HEK293 (cell line): ENCODE measurements at regions not wholly inside any gene's neighbourhood (a gene's known extent, or its start where the extent isn't known, plus 50 kb on each side); places are given as distances from the start of the nearest gene placed in this dataset.

Experiments used
- CTCF ChIA-PET: fragments of 350-600 bp; formaldehyde crosslinking; extraction: SDS; loops from one replicate; lab custom pipeline; 2021; ENCODE audit warnings: antibody characterized with exemption; lab: Yijun Ruan, JAX
- POLR2A ChIA-PET: fragments of 300-600 bp; formaldehyde crosslinking; extraction: SDS; loops from one replicate; lab custom pipeline; 2020; ENCODE audit warnings: antibody characterized with exemption, inconsistent platforms; lab: Yijun Ruan, JAX
- H3K27ac ChIP-seq: fragments of 200-500 bp; sonication (Bioruptor generic); 2 replicates; pipeline ENCODE4 v1.5.1; 2014; ENCODE audit warnings: low read depth, low read length, control low read depth, inconsistent platforms; ENCODE audit errors: extremely low read depth
- H3K36me3 ChIP-seq, 2 experiments: fragments of 200-500 bp in 1 of 2; sonication (Bioruptor generic) in 1 of 2; 1 replicate in 1 of 2; 2 replicates in 1 of 2; pipeline ENCODE4 v1.5.1; 2014 to 2017; ENCODE audit warnings: inconsistent platforms in 2 of 2, low read length in 2 of 2; ENCODE audit not compliant: control insufficient read depth in 2 of 2, insufficient read depth in 1 of 2
- H3K4me1 ChIP-seq: fragments of 200-500 bp; sonication (Bioruptor generic); 2 replicates; pipeline ENCODE4 v1.5.1; 2014; ENCODE audit warnings: mild to moderate bottlenecking, low read length, inconsistent platforms; ENCODE audit not compliant: control insufficient read depth, insufficient read depth
- H3K4me3 ChIP-seq: 2 replicates; pipeline ENCODE4 v1.5.1; 2011; ENCODE audit warnings: low read depth, mild to moderate bottlenecking, control low read depth, low read length, moderate library complexity
- H3K9me3 ChIP-seq: fragments of 200-500 bp; sonication (Bioruptor generic); 2 replicates; pipeline ENCODE4 v1.5.1; 2014; ENCODE audit warnings: low read depth, low read length, inconsistent platforms; ENCODE audit not compliant: control insufficient read depth, insufficient read depth
- GFI1B ChIP-seq: fragments of 450-650 bp; formaldehyde crosslinking; IDR thresholded peaks from 2 replicates; pipeline ENCODE4 v1.5.1; 2016; ENCODE audit warnings: missing biosample characterization, missing genetic modification characterization
- GLI2 ChIP-seq: fragments of 450-650 bp; formaldehyde crosslinking; IDR thresholded peaks from 2 replicates; pipeline ENCODE4; 2017; ENCODE audit warnings: missing biosample characterization, missing genetic modification characterization, low read depth, borderline replicate concordance
- GLIS1 ChIP-seq: fragments of 450-650 bp; formaldehyde crosslinking; IDR thresholded peaks from 2 replicates; pipeline ENCODE4 v1.5.1; 2016; ENCODE audit warnings: missing biosample characterization, missing genetic modification characterization
- HOXC10 ChIP-seq: sonication (generic); formaldehyde crosslinking; IDR thresholded peaks from 2 replicates; pipeline ENCODE4 v1.8.1; 2023; ENCODE audit warnings: mild to moderate bottlenecking, missing genetic modification reagents
- KLF10 ChIP-seq: fragments of 450-650 bp; IDR thresholded peaks from 2 replicates; pipeline ENCODE4 v1.5.1; 2018; ENCODE audit warnings: missing biosample characterization, mild to moderate bottlenecking, missing genetic modification characterization
- MEIS1 ChIP-seq: sonication (generic); formaldehyde crosslinking; IDR thresholded peaks from 2 replicates; pipeline ENCODE4 v1.8.1; 2022; ENCODE audit warnings: missing genetic modification reagents, mild to moderate bottlenecking, borderline replicate concordance
- OVOL3 ChIP-seq: fragments of 450-650 bp; formaldehyde crosslinking; IDR thresholded peaks from 2 replicates; pipeline ENCODE4 v1.5.1; 2016; ENCODE audit warnings: missing biosample characterization, missing genetic modification characterization
- ZBTB20 ChIP-seq: fragments of 450-650 bp; formaldehyde crosslinking; IDR thresholded peaks from 2 replicates; pipeline ENCODE4 v1.5.1; 2016; ENCODE audit warnings: missing biosample characterization, missing genetic modification characterization
- ZBTB48 ChIP-seq: fragments of 450-650 bp; formaldehyde crosslinking; IDR thresholded peaks from 2 replicates; pipeline ENCODE4 v1.5.1; 2016; ENCODE audit warnings: missing biosample characterization, missing genetic modification characterization
- ZIC2 ChIP-seq: fragments of 450-650 bp; formaldehyde crosslinking; IDR thresholded peaks from 2 replicates; pipeline ENCODE4 v1.5.1; 2016; ENCODE audit warnings: missing biosample characterization, missing genetic modification characterization
- ZNF114 ChIP-seq: fragments of 450-650 bp; formaldehyde crosslinking; IDR thresholded peaks from 2 replicates; pipeline ENCODE4 v1.5.0; 2017; ENCODE audit warnings: missing biosample characterization, missing genetic modification characterization
- ZNF146 ChIP-seq: fragments of 450-650 bp; formaldehyde crosslinking; IDR thresholded peaks from 2 replicates; pipeline ENCODE4 v1.5.1; 2016; ENCODE audit warnings: missing biosample characterization, missing genetic modification characterization
- ZNF2 ChIP-seq: fragments of 450-650 bp; formaldehyde crosslinking; IDR thresholded peaks from 2 replicates; pipeline ENCODE4 v1.5.1; 2016; ENCODE audit warnings: missing biosample characterization, missing genetic modification characterization
- ZNF211 ChIP-seq: fragments of 450-650 bp; formaldehyde crosslinking; IDR thresholded peaks from 2 replicates; pipeline ENCODE4 v1.5.1; 2016; ENCODE audit warnings: low read depth, missing biosample characterization, missing genetic modification characterization
- ZNF274 ChIP-seq, 2 experiments: fragments of 200-500 bp in 1 of 2; fragments of 450-650 bp in 1 of 2; sonication (Bioruptor generic) in 1 of 2; formaldehyde crosslinking in 1 of 2; IDR thresholded peaks; 2 replicates each; pipeline versions ENCODE4 v1.5.1 to v1.6.1; 2014 to 2016; ENCODE audit warnings: borderline replicate concordance in 1 of 2, inconsistent platforms in 1 of 2, low read length in 1 of 2, missing biosample characterization in 1 of 2, missing genetic modification characterization in 1 of 2
- ZNF302 ChIP-seq: fragments of 450-650 bp; formaldehyde crosslinking; IDR thresholded peaks from 2 replicates; pipeline ENCODE4 v1.5.1; 2016; ENCODE audit warnings: missing biosample characterization, missing genetic modification characterization, low read depth
- ZNF354C ChIP-seq: fragments of 450-650 bp; formaldehyde crosslinking; IDR thresholded peaks from 2 replicates; pipeline ENCODE4 v1.5.1; 2016; ENCODE audit warnings: missing biosample characterization, missing genetic modification characterization, low read depth, borderline replicate concordance
- ZNF416 ChIP-seq: fragments of 450-650 bp; formaldehyde crosslinking; IDR thresholded peaks from 2 replicates; pipeline ENCODE4 v1.5.1; 2016; ENCODE audit warnings: missing biosample characterization, missing genetic modification characterization
- ZNF473 ChIP-seq: fragments of 450-650 bp; formaldehyde crosslinking; IDR thresholded peaks from 2 replicates; pipeline ENCODE4 v1.5.1; 2017; ENCODE audit warnings: missing biosample characterization, missing genetic modification characterization
- ZNF529 ChIP-seq: fragments of 450-650 bp; formaldehyde crosslinking; IDR thresholded peaks from 2 replicates; pipeline ENCODE4 v1.5.1; 2017; ENCODE audit warnings: missing genetic modification characterization, missing biosample characterization; ENCODE audit not compliant: insufficient replicate concordance
- ZNF530 ChIP-seq: fragments of 450-650 bp; formaldehyde crosslinking; IDR thresholded peaks from 2 replicates; pipeline ENCODE4 v1.5.1; 2016; ENCODE audit warnings: low read depth, missing biosample characterization, missing genetic modification characterization
- ZNF623 ChIP-seq: fragments of 450-650 bp; formaldehyde crosslinking; IDR thresholded peaks from 2 replicates; pipeline ENCODE4 v1.5.1; 2016; ENCODE audit warnings: missing biosample characterization, missing genetic modification characterization
- ZNF791 ChIP-seq: fragments of 450-650 bp; formaldehyde crosslinking; IDR thresholded peaks from 2 replicates; pipeline ENCODE4 v1.5.1; 2016; ENCODE audit warnings: missing biosample characterization, missing genetic modification characterization
- ZSCAN23 ChIP-seq: fragments of 450-650 bp; formaldehyde crosslinking; IDR thresholded peaks from 2 replicates; pipeline ENCODE4 v1.5.1; 2016; ENCODE audit warnings: missing biosample characterization, missing genetic modification characterization
- ZSCAN30 ChIP-seq: fragments of 450-650 bp; IDR thresholded peaks from 2 replicates; pipeline ENCODE4 v1.5.1; 2018; ENCODE audit warnings: missing biosample characterization, mild to moderate bottlenecking, missing genetic modification characterization, moderate library complexity
- TF ChIP-seq, protein P1 (sequence below): fragments of 450-650 bp; formaldehyde crosslinking; IDR thresholded peaks from 2 replicates; pipeline ENCODE4 v1.5.1; 2016; ENCODE audit warnings: missing biosample characterization, missing genetic modification characterization
- TF ChIP-seq, protein P2 (sequence below): fragments of 450-650 bp; formaldehyde crosslinking; conservative IDR thresholded peaks from 2 replicates; pipeline ENCODE4 v1.5.1; 2016; ENCODE audit warnings: low read depth, missing biosample characterization, missing genetic modification characterization
- TF ChIP-seq, protein P3 (sequence below): fragments of 450-650 bp; formaldehyde crosslinking; IDR thresholded peaks from 2 replicates; pipeline ENCODE4 v1.5.1; 2016; ENCODE audit warnings: missing biosample characterization, missing genetic modification characterization
- TF ChIP-seq, protein P4 (sequence below): fragments of 450-650 bp; formaldehyde crosslinking; IDR thresholded peaks from 2 replicates; pipeline ENCODE4 v1.5.1; 2016; ENCODE audit warnings: missing biosample characterization, missing genetic modification characterization

DNA sequence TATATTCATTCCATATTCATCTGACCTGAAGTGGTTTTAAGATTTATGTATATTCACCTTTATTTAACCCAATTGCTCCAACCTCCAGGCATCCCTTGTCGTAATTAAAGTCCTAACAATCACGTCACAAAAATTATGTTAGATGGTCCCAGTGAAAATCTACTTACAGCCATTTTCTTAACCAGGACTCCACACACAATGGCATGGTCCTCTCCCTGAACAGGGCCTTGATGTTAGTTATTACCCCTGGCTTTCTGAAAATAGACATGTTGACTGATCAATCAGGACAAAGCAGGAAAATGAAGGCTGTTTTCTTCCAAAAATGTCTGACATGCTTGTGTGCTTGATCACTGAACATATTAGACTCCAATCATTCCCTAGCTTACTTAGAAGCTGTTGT, 542.7 kb upstream of the SLITRK5 start (continued):
- TF ChIP-seq ZBTB48 (tag by site-specific recombination) (no peak), ZNF623 (no peak), ZIC2 (tag by site-specific recombination) (no peak), ZNF274 (IDR thresholded peaks at IDR 0.05; ENCODE audit: low read length) (no peak), ZNF274 (tag by site-specific recombination; IDR thresholded peaks at IDR 0.05; ENCODE audit: borderline replicate concordance) (no peak), ZNF302 (tag by site-specific recombination) (no peak), GLIS1 (no peak)
- TF ChIP-seq, protein P1, sequence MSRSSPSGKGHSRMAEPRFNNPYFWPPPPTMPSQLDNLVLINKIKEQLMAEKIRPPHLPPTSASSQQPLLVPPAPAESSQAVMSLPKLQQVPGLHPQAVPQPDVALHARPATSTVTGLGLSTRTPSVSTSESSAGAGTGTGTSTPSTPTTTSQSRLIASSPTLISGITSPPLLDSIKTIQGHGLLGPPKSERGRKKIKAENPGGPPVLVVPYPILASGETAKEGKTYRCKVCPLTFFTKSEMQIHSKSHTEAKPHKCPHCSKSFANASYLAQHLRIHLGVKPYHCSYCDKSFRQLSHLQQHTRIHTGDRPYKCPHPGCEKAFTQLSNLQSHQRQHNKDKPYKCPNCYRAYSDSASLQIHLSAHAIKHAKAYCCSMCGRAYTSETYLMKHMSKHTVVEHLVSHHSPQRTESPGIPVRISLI (tag by site-specific recombination) = no peak

DNA sequence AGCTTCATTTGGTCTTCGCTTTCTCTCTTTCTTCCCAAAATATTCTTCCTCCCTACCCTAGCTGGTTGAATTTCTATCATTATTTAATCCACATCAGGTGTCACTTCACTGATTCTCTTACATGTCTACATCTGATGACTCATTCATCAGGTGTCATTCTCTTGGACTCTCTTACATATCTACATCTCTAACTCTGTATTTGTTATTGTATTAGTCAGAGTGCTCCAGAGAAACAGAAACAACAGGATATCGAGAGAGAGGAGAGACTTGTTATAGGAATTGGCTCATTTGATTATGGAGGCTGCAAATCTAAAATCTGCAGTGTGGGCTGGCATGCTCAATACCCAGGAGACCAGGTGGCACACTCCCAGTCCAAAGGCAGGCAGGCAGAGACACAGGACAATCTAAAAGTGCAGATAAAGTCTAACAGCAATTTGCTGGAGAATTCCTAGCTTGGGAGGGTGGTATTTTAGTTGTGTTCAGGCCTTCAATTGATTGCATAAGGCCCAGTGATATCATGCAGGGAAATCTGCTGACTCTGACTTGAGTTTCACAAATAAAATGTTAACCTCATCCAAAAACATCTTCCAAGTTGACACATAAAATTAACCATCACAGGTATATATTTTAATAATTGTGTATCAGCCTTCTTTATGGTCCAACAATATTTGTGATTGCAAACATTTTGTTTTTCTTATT, 541.4 kb upstream of the SLITRK5 start:
- ChIA-PET CTCF (interaction anchor here (0.6 kb wide), 1 partner anchor 15 kb away, joined by 3 read pairs; no protein-coding TSS in a partner anchor), POLR2A (no interaction called here)
- TF ChIP-seq, protein P2, sequence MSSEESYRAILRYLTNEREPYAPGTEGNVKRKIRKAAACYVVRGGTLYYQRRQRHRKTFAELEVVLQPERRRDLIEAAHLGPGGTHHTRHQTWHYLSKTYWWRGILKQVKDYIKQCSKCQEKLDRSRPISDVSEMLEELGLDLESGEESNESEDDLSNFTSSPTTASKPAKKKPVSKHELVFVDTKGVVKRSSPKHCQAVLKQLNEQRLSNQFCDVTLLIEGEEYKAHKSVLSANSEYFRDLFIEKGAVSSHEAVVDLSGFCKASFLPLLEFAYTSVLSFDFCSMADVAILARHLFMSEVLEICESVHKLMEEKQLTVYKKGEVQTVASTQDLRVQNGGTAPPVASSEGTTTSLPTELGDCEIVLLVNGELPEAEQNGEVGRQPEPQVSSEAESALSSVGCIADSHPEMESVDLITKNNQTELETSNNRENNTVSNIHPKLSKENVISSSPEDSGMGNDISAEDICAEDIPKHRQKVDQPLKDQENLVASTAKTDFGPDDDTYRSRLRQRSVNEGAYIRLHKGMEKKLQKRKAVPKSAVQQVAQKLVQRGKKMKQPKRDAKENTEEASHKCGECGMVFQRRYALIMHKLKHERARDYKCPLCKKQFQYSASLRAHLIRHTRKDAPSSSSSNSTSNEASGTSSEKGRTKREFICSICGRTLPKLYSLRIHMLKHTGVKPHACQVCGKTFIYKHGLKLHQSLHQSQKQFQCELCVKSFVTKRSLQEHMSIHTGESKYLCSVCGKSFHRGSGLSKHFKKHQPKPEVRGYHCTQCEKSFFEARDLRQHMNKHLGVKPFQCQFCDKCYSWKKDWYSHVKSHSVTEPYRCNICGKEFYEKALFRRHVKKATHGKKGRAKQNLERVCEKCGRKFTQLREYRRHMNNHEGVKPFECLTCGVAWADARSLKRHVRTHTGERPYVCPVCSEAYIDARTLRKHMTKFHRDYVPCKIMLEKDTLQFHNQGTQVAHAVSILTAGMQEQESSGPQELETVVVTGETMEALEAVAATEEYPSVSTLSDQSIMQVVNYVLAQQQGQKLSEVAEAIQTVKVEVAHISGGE (tag by site-specific recombination) = no peak
- TF ChIP-seq ZNF416 (tag by site-specific recombination) = no peak
- TF ChIP-seq ZNF354C (tag by site-specific recombination) = no peak
- TF ChIP-seq GLI2 (tag by site-specific recombination) = no peak
- no peak for TF ChIP-seq OVOL3 (tag by site-specific recombination)
- TF ChIP-seq GFI1B = no peak
- TF ChIP-seq ZNF2 = no peak
- TF ChIP-seq ZNF114 (tag by site-specific recombination) = no peak
- no peak for TF ChIP-seq ZBTB20
- no peak for TF ChIP-seq ZSCAN30 (tag by site-specific recombination)
- TF ChIP-seq ZNF791 (tag by site-specific recombination) = no peak
- TF ChIP-seq KLF10 (tag by site-specific recombination) = no peak
- no peak for TF ChIP-seq ZNF473 (tag by site-specific recombination)
- no peaks in the 10 kb centered on the region for H3K4me1 ChIP-seq
- no peak overlapping the region for H3K4me3 ChIP-seq
- no peaks in the 10 kb centered on the region for H3K36me3 ChIP-seq
- no peak overlapping the region for H3K27ac ChIP-seq
- no peaks in the 10 kb centered on the region for H3K9me3 ChIP-seq

DNA sequence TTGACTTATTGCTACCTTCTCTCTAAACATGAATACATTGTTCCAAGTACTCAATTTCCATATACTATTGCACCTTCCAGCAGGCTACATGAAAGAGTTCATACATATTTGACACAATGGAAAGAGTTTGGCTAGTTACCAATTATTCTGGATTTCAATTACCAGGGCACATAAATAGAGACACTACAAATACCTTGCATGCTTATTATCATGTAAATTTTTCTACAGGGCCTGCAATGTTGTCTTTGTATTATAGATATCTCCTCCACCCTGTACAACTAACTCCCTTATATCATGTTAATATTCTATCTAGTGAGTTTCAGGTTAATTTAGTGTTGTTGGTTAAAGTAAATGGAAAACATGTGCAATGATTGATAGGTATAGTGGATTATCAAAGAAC, 540.7 kb upstream of the SLITRK5 start:
- Histone ChIP-seq H3K4me3 (no peak overlapping the region), H3K4me1 (no peaks in the 10 kb centered on the region), H3K27ac (no peak overlapping the region), H3K36me3 (no peaks in the 10 kb centered on the region), H3K9me3 (no peaks in the 10 kb centered on the region)
- ChIA-PET POLR2A (no interaction called here), CTCF (no interaction called here)
- TF ChIP-seq, protein P3, sequence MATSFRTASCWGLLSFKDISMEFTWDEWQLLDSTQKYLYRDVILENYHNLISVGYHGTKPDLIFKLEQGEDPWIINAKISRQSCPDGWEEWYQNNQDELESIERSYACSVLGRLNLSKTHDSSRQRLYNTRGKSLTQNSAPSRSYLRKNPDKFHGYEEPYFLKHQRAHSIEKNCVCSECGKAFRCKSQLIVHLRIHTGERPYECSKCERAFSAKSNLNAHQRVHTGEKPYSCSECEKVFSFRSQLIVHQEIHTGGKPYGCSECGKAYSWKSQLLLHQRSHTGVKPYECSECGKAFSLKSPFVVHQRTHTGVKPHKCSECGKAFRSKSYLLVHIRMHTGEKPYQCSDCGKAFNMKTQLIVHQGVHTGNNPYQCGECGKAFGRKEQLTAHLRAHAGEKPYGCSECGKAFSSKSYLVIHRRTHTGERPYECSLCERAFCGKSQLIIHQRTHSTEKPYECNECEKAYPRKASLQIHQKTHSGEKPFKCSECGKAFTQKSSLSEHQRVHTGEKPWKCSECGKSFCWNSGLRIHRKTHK (tag by site-specific recombination) = no peak
- TF ChIP-seq ZSCAN23 (tag by site-specific recombination) = no peak
- TF ChIP-seq ZNF211 = no peak
- no peak for TF ChIP-seq HOXC10
- TF ChIP-seq ZNF530 (tag by site-specific recombination) = no peak
- no peak for TF ChIP-seq ZNF529 (tag by site-specific recombination)
- TF ChIP-seq MEIS1 (CRISPR knock-in tag) = no peak
- TF ChIP-seq, protein P4, sequence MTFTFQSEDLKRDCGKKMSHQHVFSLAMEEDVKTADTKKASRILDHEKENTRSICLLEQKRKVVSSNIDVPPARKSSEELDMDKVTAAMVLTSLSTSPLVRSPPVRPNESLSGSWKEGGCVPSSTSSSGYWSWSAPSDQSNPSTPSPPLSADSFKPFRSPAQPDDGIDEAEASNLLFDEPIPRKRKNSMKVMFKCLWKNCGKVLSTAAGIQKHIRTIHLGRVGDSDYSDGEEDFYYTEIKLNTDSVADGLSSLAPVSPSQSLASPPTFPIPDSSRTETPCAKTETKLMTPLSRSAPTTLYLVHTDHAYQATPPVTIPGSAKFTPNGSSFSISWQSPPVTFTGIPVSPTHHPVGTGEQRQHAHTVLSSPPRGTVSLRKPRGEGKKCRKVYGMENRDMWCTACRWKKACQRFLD = no peak
- TF ChIP-seq ZNF146 = no peak
